GM18519 (cell line): ENCODE measurements at regions not wholly inside any gene's neighbourhood (a gene's known extent, or its start where the extent isn't known, plus 50 kb on each side); places are given as distances from the start of the nearest gene placed in this dataset.
A peak's percentile ranks its signal among the peaks of the same experiment; 100 is the strongest.

Source experiments
- ATAC-seq: cut with Tn5 transposase; IDR thresholded peaks from one replicate; pipeline ENCODE4 v1.9.1; 2021; ENCODE audit warnings: mild to moderate bottlenecking, moderate library complexity; ENCODE audit not compliant: unreplicated experiment, low FRiP score

DNA sequence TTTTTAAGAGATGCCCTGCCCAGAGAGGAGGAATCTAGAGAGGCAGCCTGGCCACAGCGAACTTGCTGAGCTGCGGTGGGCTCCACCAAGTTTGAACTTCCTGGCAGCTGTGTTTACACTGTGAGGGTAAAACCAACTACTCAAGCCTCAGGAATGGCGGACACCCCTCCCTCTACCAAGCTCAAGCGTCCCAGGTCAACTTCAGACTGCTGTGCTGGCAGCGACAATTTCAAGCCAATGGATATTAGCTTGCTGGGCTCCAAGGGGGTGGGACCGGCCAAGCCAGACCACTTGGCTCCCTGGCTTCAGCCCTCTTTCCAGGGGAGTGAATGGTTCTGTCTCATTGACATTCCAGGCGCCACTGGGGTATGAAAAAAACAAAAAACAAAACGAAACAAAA lies 289.4 kb downstream of the KCNS3 start:
- ATAC-seq = no peak

DNA sequence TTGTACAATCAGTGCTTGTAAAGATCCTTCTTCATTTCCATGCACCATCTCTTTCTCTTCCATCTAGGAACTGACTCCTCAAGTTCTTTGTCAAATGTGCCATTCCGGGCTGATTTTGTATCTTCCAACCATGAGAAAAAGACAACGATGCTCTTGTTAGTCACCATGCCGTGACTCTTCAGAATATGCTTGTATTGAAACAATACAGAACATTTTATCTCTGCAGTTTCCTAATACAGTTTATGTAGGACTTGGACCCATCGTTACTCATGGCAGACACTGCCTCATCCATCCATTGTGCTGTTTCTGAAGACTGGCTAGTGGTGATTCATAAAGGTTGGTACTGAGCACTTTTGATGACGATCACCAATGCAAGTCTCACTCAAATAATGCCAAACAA lies 283.2 kb downstream of the KCNS3 start:
- ATAC-seq = no peak

- no peak for ATAC-seq
Measured at GRCh38 chr2:18159896-18160295, 281.4 kb downstream of the KCNS3 start.

DNA sequence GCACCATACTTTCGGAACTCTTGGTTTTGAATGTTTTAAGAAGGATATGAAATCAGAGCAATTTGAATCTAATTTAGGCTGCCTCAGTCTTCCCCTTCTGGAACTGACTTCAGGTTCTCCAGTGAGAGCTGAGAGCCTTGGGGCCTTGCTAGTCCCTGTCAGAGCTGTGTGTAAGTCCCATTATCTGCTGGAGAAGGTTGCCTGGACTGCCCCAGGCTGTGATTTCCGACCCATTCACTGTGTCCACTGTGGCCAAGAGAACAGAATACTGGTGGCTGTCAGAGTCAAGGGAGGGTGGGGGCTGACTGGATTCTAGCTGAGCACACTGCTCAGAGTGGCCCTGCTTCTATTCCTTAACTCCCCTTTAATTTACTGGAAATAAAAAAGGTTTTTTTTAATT lies 278.0 kb downstream of the KCNS3 start:
- ATAC-seq = no peak

- no peak for ATAC-seq
Measured at GRCh38 chr2:18156002-18156401, 277.5 kb downstream of the KCNS3 start.

DNA sequence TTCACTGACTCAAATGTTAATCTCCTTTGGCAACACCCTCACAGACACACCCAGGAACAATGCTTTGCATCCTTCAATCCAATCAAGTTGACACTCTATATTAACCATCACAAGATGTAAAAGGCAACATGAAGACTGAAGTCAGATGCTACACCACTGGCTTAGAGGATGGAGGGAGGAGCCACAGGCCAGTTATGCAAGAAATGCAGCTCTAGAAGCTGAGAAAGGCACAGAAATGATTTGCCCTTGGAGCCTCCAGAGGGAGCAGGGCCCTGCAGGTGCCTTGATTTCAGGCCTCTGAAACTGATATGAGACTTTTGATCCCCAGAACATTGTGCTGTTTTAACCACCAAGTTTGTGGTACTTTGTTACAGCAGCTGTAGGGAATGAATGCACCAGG lies 276.3 kb downstream of the KCNS3 start:
- no peak for ATAC-seq

DNA sequence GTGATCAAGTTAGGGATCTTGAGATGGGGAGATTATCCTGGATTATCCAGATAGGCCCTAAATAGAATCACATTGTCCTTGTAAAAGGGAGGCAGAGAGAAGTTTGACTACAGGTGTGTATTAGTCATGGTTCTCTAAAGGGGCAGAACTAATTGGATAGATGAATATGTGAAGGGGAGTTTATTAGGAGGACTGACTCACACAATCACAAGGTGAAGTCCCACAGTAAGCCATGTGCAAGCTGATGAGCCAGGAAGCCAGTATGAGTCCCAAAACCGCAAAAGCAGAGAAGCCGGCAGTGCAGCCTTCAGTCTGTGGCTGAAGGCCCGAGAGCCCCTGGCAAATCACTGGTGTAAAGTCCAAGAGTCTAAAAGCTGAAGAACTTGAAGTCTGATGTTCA lies 275.8 kb downstream of the KCNS3 start:
- ATAC-seq = no peak

DNA sequence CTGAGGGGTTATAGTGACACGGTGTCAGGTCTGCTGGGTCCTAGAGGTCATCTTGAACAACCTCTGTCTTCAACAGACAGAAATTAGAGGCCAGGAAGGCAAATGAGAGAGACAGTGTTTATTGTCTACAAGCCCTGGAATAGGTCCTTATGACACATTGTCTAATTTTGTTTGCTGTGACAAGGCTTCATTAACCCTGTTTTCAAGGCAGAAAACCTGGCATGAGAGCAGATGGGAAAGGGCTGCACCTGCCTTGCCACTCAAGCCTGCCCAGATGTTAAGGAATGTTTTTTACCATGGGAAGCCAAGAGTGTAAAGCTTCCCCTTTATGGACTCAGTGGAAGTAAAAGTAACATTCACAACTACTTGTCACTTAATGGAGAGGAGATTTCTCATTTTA lies 275.3 kb downstream of the KCNS3 start:
- ATAC-seq = no peak

DNA sequence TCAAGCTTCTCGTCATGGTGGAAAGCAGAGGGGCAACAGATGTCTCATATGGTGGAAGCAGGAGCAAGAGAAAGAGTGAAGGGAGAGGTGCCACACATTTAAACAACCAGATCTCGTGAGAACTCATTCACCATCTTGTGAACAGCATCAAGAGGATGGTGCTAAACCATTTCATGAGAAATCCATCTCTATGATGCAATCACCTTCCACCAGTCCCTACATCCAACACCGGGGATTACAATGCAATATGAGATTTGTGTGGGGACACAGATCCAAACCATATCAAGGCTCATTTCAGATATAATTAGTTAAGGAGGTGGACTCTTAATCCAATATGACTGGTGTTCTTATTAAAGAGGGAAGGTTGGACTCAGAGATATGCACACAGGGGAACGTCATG lies 272.8 kb downstream of the KCNS3 start:
- no peak for ATAC-seq

- peak; percentile 75 for ATAC-seq
Measured at GRCh38 chr2:18149660-18150246, 271.3 kb downstream of the KCNS3 start.

- no peak for ATAC-seq
Measured at GRCh38 chr2:18136881-18137475, 258.5 kb downstream of the KCNS3 start.

DNA sequence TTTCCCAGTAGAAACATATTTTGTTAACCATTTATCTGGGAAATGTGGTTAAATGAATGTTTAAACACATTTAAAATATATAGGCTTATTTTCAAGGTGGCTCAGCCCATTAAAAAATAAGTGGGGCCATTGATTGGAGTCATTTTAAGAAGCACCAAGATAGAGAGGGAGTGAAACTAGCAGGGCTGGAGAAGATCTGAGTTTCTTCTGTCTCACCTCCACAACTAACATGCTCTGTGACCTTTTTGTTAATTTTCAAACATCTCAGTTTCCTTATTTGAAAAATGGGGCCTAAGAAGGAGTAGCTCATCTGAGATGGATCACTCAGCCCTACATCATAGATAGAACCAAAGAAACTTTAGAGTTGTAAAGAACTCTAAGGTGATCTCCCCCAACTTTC lies 254.8 kb downstream of the KCNS3 start:
- ATAC-seq = no peak

DNA sequence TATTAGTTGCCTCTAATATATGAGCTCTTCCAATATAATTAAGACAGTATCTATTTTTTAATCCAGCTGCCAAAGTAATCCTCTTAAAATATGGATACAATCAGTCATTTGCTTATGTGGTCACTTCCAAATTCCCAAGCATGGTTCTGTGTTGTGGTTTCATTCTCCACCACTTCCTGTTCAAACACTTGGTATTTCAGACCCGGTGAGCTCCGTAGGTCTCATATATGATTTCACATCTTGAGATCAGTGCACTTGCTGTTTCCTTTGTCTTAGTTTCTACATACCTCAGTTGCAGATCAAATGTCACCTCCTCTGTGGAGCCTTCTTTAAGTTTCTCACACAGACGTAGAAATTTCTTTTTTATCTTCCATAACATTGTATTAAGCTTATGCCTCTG lies 254.2 kb downstream of the KCNS3 start:
- ATAC-seq = peak; percentile 55

DNA sequence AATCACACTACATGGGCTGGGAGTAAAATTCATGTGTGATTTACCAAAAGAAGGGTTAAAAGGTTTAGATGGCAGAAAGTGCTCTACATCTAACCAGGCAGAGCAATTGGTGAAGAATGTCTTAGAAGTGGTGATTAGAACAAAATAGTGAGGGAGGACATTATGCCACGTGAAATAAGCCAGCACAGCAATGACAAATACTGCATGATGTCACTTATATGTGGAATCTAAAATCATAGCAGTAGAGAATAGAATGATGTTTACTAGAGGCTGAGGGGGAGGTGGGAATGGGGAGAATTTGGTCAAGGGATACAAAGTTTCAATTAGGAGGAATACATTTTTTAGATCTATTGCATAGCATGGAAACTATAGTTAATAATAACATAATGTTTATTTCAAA lies 253.3 kb downstream of the KCNS3 start:
- ATAC-seq = no peak

- no peak for ATAC-seq
Measured at GRCh38 chr2:18129348-18129747, 250.9 kb downstream of the KCNS3 start.

GRCh38 chr2:18125303-18125702 lies 246.8 kb downstream of the KCNS3 start:
- ATAC-seq = no peak

DNA sequence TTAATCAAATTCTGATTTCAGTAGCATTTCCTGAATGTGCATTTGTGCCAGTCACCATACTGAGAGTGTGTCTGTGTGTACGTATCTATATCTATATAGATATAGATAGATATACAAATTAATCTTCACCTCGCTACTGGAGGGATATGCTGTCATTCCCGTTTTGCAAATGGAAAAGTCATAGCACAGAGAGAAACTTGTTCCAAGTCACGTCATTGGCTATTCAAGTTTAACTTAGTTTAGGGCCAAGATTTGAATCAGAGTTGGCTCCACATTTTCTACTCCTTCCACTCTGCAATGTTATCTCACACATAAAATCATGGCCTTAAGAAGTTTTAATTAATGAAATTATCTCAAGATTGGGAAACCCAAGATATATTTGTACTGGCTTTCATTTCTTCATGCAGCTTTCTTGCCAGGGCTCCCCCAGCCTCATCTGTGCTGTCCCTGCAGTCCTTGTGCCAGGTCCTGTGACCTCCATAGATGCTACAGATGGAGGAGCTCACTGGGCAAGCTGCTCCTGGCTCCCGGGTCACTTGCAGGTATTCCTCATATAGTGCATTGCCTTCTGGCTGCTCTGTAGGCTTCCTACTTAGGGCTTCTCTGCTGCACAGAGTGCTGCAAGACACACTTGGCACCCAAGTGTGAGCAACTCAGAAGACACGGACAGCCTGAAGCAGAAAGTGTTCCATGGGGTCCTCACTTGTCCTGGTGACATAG lies 245.8 kb downstream of the KCNS3 start:
- no peak for ATAC-seq

DNA sequence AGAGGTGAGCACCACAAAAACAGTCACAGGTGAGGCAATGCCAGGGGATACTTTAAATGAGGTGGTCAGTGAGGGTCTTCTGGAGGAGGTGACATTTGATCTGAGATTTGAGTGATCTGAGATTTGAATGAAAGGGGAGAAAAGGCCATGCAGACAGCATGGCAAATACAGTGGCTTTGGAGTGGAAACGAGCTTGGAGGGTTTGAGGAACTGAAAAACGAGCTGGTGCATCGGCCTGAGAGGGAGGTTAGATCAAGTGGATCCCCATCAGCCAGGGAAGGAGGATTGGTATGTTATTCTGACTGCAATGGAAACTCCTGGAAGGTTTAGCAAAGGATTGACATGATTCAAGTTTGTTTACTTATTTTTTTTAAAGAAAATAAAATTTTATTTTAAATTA lies 245.1 kb downstream of the KCNS3 start:
- no peak for ATAC-seq

DNA sequence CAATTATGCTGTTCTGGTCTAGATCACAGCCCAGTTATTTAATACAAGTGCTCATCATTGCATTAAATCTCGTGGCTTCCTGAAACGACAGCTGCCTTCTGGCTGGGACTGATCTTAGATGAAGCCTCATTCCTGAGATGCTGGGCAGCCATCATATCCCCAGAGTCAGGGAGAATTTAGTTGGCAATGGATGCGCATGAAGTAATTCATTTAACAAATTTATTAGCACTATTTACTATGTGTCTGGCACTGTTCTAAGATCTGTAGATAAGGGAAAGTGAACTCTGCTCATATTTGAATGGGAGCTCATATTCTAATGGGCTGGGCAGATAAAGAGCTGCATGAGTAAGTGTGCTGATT lies 244.7 kb downstream of the KCNS3 start:
- ATAC-seq = no peak

DNA sequence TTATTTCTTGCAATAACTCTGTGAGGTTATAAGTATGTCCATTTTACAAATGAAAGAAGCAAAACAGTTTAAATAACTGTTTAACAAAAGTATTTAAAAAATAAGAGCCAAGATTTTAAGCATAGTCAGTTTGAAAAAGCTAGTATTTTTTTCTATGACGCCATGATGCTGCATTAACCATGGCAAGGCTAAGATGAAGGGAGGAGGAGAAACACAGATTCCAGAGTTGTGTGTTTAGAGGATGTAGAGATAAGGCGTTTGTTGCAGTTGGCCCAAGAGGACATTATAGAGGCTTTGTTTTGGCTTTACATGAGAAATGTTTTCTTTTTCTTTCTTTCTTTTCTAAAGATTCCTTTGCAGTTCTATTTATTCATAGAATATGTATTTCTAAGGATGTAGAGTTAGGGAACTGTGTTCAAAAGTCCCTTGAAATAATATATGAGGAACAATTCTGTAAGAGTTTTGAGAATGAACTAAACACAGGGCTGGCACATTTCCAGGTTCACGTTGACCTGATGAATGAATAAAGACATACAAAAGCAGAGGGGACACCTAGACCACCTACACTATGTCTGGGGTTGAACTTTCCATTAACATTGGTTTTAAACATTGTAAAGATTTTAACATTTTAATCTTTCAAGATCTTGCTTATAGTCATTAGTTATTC lies 244.2 kb downstream of the KCNS3 start:
- no peak for ATAC-seq

DNA sequence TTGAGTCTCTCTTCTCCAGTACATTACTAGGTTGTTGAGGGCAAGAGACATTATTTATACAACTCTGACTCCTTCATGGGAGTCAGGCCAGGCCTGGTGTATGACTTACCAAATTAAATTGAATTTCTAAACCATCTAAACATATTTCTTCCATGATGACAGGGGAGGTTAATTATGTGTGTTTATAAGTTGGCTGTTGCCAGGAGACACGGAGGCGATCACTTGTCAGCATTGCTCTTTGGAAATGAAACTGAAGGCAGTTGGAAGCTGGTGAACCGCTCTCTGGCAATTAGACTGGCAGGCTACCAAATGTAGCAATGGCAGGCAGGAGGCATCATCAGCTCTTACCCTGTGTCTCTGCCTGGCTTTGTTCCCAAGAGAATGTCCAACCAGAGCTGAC lies 241.4 kb downstream of the KCNS3 start:
- no peak for ATAC-seq

GRCh38 chr2:18118703-18119102 lies 240.2 kb downstream of the KCNS3 start:
- no peak for ATAC-seq
